GM12873 (cell line): ENCODE measurements at regions not wholly inside any gene's neighbourhood (a gene's known extent, or its start where the extent isn't known, plus 50 kb on each side); places are given as distances from the start of the nearest gene placed in this dataset.

Experiments used
- CTCF ChIP-seq: IDR thresholded peaks from 2 replicates; pipeline ENCODE4 v1.5.1; 2012; ENCODE audit warnings: low read depth, mild to moderate bottlenecking, moderate library complexity, low read length, control low read depth; ENCODE audit not compliant: insufficient read depth; ENCODE audit errors: missing control alignments

GRCh38 chr4:36574816-36575215 lies 293.4 kb downstream of the DTHD1 start:
- TF ChIP-seq CTCF, result no peak

- no peak for TF ChIP-seq CTCF
These were observed 300.8 kb downstream of the DTHD1 start for GRCh38 chr4:36582198-36582597.

- TF ChIP-seq CTCF, result no peak
These were observed 306.6 kb downstream of the DTHD1 start for GRCh38 chr4:36587909-36588472.

DNA sequence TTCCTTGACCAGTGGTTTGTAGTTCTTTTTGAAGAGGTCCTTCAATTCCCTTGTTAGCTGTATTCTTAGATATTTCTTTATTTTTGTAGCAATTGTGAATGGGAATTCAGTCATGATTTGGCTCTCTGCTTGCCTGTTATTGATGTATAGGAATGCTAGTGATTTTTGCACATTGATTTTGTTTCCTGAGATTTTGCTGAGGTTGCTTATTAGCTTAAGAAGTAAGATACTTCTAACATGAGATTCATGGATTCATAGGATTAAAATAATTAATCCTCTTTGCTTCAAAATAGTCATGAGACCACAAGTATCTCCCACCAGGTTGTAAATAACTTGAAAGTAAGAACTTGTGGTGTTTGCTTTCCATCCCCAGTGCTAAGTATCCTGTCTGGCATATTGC lies 308.9 kb downstream of the DTHD1 start:
- no peak for TF ChIP-seq CTCF

DNA sequence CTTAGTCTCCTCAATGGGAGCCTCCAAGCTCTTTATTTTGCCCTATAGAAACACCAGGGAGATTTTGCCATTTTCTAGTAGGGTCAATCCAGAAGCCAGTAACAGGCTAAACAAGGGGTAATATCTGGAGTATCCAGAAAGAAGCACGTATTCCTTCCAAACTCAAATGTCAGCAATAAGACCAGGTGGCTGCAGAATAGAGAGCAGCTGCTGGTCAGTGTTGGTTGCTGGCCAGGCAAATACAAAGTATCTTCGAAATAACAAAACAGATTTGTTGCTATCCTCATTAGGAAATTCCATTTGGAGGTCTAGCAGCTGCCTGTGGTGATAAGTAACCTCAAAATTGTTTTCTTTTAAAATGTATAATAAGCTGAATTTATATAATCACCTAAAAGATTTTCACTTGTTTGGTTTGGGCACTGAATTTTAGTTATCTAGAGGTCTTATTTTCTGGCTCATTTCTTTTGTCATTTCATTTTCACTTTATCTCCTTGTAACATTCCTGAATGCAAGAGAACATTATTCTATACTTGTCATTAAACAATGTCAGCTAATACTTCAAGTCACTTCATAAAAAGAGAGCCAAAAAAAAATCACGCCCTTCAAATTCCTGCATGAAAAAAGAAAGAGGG lies 320.6 kb downstream of the DTHD1 start:
- no peak for TF ChIP-seq CTCF

- no peak for TF ChIP-seq CTCF
These were observed 328.2 kb downstream of the DTHD1 start for GRCh38 chr4:36609661-36610060.

- no peak for TF ChIP-seq CTCF
These were observed 329.2 kb downstream of the DTHD1 start for GRCh38 chr4:36610628-36611027.
